ENCODE measurements at regions not wholly inside any gene's neighbourhood (a gene's known extent, or its start where the extent isn't known, plus 50 kb on each side); places are given as distances from the start of the nearest gene placed in this dataset.

DNA sequence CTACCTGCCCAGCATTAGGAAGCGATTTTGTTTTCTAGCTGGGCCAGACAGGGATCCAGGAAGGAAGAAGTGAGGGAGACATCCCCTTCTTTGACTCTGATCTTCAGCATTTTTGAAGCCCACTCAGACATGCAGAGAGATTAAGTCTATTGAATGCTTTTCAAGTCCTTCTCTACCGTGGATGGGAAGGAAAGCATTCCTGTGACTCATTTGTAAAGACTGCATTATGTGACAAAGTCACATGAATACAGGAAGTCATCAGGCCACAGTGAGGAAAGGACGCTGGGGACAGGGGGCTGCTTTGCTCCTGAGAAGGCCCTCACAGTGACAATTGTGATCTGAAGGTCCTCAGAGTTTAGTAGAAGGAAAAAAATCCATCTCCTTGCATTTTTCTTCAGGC lies 67.4 kb upstream of the GBA3 start:
- TF ChIP-seq ZNF274 (IDR thresholded peaks at IDR 0.05; ENCODE audit: low read depth, low read length), result no peak
- TF ChIP-seq SUZ12 (IDR thresholded peaks at IDR 0.05; ENCODE audit: extremely low read depth, insufficient read depth, insufficient read length), result no peak

Data from NT2/D1 (cell line).